ENCODE measurements at regions not wholly inside any gene's neighbourhood (a gene's known extent, or its start where the extent isn't known, plus 50 kb on each side); places are given as distances from the start of the nearest gene placed in this dataset.

- TF ChIP-seq ZNF169 (tag by site-specific recombination; IDR thresholded peaks at IDR 0.05) (no peak), ZNF776 (tag by site-specific recombination; IDR thresholded peaks at IDR 0.05; ENCODE audit: borderline replicate concordance) (no peak), SCRT2 (tag by site-specific recombination; IDR thresholded peaks at IDR 0.05) (no peak), ZNF24 (tag by site-specific recombination; IDR thresholded peaks at IDR 0.05) (no peak), HOXA7 (CRISPR knock-in tag; IDR thresholded peaks at IDR 0.05; ENCODE audit: borderline replicate concordance) (no peak), OSR2 (tag by site-specific recombination; IDR thresholded peaks at IDR 0.05) (no peak), ZSCAN16 (tag by site-specific recombination; IDR thresholded peaks at IDR 0.05) (no peak), ZNF423 (tag by site-specific recombination; IDR thresholded peaks at IDR 0.05) (no peak)
- Histone ChIP-seq H3K36me3 (ENCODE audit: control insufficient read depth in 2 of 2, insufficient read depth in 1 of 2, low read length in 2 of 2) (no peaks in the 10 kb centered on the region), H3K4me3 (ENCODE audit: low read depth, low read length) (no peak overlapping the region), H3K27ac (ENCODE audit: extremely low read depth, low read depth, low read length) (no peak overlapping the region), H3K4me1 (ENCODE audit: control insufficient read depth, insufficient read depth, low read length) (no peaks in the 10 kb centered on the region), H3K9me3 (ENCODE audit: control insufficient read depth, insufficient read depth, low read depth, low read length) (no peaks in the 10 kb centered on the region)
- ChIA-PET CTCF (no interaction called here), POLR2A (no interaction called here)
These were observed 99.4 kb downstream of the DTWD1 start for GRCh38 chr15:49720261-49720660.

GRCh38 chr15:49721091-49721490 lies 100.2 kb downstream of the DTWD1 start:
- H3K27ac ChIP-seq (ENCODE audit: extremely low read depth, low read depth, low read length): no peak overlapping the region
- H3K4me1 ChIP-seq (ENCODE audit: control insufficient read depth, insufficient read depth, low read length): no peaks in the 10 kb centered on the region
- ChIA-PET POLR2A (no interaction called here), CTCF (no interaction called here)
- H3K4me3 ChIP-seq (ENCODE audit: low read depth, low read length): no peak overlapping the region
- H3K36me3 ChIP-seq (ENCODE audit: control insufficient read depth in 2 of 2, insufficient read depth in 1 of 2, low read length in 2 of 2): no peaks in the 10 kb centered on the region
- TF ChIP-seq YY2 (tag by site-specific recombination; IDR thresholded peaks at IDR 0.05): no peak
- TF ChIP-seq ZNF555 (tag by site-specific recombination; conservative IDR thresholded peaks at IDR 0.05): no peak
- no peak for TF ChIP-seq ZNF366 (tag by site-specific recombination; conservative IDR thresholded peaks at IDR 0.05)
- TF ChIP-seq KLF16 (tag by site-specific recombination; IDR thresholded peaks at IDR 0.05): no peak
- no peak for TF ChIP-seq SETDB1 (IDR thresholded peaks at IDR 0.05; ENCODE audit: insufficient read length, low read length)
- TF ChIP-seq ZNF654 (tag by site-specific recombination; IDR thresholded peaks at IDR 0.05; ENCODE audit: low read depth): no peak
- no peak for TF ChIP-seq ZNF777 (tag by site-specific recombination; IDR thresholded peaks at IDR 0.05; ENCODE audit: borderline replicate concordance)
- TF ChIP-seq ZNF843 (tag by site-specific recombination; IDR thresholded peaks at IDR 0.05): no peak
- TF ChIP-seq ZEB2 (tag by site-specific recombination; IDR thresholded peaks at IDR 0.05): no peak
- TF ChIP-seq, protein P1, sequence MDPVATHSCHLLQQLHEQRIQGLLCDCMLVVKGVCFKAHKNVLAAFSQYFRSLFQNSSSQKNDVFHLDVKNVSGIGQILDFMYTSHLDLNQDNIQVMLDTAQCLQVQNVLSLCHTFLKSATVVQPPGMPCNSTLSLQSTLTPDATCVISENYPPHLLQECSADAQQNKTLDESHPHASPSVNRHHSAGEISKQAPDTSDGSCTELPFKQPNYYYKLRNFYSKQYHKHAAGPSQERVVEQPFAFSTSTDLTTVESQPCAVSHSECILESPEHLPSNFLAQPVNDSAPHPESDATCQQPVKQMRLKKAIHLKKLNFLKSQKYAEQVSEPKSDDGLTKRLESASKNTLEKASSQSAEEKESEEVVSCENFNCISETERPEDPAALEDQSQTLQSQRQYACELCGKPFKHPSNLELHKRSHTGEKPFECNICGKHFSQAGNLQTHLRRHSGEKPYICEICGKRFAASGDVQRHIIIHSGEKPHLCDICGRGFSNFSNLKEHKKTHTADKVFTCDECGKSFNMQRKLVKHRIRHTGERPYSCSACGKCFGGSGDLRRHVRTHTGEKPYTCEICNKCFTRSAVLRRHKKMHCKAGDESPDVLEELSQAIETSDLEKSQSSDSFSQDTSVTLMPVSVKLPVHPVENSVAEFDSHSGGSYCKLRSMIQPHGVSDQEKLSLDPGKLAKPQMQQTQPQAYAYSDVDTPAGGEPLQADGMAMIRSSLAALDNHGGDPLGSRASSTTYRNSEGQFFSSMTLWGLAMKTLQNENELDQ (tag by site-specific recombination; IDR thresholded peaks at IDR 0.05; ENCODE audit: low read depth): no peak
- H3K9me3 ChIP-seq (ENCODE audit: control insufficient read depth, insufficient read depth, low read depth, low read length): no peaks in the 10 kb centered on the region

DNA sequence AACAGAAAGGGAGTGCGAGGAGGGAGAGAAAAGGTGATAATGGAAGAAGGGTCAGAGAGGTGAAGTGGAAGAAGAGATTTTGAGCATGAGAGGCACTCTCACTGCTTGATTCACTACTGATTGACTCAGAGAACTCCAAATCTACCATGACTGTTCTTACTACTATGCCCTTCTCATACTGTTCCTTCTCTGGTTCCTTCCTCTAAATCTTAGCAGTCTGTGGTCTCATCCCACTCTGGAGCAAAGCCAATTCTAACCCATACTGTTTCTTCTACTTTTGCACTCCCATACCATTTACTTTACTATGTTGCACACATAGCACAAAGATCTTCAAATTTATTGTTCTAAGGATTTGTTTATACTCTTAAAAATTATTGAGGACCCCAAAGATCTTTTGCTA lies 100.8 kb downstream of the DTWD1 start:
- ChIA-PET CTCF (no interaction called here), POLR2A (no interaction called here)
- H3K9me3 ChIP-seq (ENCODE audit: control insufficient read depth, insufficient read depth, low read depth, low read length): no peaks in the 10 kb centered on the region
- H3K36me3 ChIP-seq (ENCODE audit: control insufficient read depth in 2 of 2, insufficient read depth in 1 of 2, low read length in 2 of 2): no peaks in the 10 kb centered on the region
- no peaks in the 10 kb centered on the region for H3K4me1 ChIP-seq (ENCODE audit: control insufficient read depth, insufficient read depth, low read length)
- no peak overlapping the region for H3K4me3 ChIP-seq (ENCODE audit: low read depth, low read length)
- no peak overlapping the region for H3K27ac ChIP-seq (ENCODE audit: extremely low read depth, low read depth, low read length)
- TF ChIP-seq ZNF394 (tag by site-specific recombination; IDR thresholded peaks at IDR 0.05; ENCODE audit: borderline replicate concordance): no peak
- no peak for TF ChIP-seq ZNF26 (tag by site-specific recombination; IDR thresholded peaks at IDR 0.05)
- TF ChIP-seq ZNF510 (tag by site-specific recombination; IDR thresholded peaks at IDR 0.05; ENCODE audit: insufficient replicate concordance): no peak
- no peak for TF ChIP-seq ZNF747 (tag by site-specific recombination; IDR thresholded peaks at IDR 0.05)
- TF ChIP-seq ZNF404 (tag by site-specific recombination; IDR thresholded peaks at IDR 0.05): no peak
- no peak for TF ChIP-seq ZBTB20 (tag by site-specific recombination; IDR thresholded peaks at IDR 0.05)
- no peak for TF ChIP-seq ZFHX2 (tag by site-specific recombination; conservative IDR thresholded peaks at IDR 0.05)
- TF ChIP-seq ZNF544 (tag by site-specific recombination; IDR thresholded peaks at IDR 0.05): no peak
- TF ChIP-seq TRIM28 (IDR thresholded peaks at IDR 0.05; ENCODE audit: borderline replicate concordance, low read length): no peak
- TF ChIP-seq SCRT2 (tag by site-specific recombination; IDR thresholded peaks at IDR 0.05): no peak
- no peak for TF ChIP-seq ZNF266 (tag by site-specific recombination; IDR thresholded peaks at IDR 0.05; ENCODE audit: low read depth)
- TF ChIP-seq ZEB2 (tag by site-specific recombination; IDR thresholded peaks at IDR 0.05): no peak
- TF ChIP-seq, protein P2, sequence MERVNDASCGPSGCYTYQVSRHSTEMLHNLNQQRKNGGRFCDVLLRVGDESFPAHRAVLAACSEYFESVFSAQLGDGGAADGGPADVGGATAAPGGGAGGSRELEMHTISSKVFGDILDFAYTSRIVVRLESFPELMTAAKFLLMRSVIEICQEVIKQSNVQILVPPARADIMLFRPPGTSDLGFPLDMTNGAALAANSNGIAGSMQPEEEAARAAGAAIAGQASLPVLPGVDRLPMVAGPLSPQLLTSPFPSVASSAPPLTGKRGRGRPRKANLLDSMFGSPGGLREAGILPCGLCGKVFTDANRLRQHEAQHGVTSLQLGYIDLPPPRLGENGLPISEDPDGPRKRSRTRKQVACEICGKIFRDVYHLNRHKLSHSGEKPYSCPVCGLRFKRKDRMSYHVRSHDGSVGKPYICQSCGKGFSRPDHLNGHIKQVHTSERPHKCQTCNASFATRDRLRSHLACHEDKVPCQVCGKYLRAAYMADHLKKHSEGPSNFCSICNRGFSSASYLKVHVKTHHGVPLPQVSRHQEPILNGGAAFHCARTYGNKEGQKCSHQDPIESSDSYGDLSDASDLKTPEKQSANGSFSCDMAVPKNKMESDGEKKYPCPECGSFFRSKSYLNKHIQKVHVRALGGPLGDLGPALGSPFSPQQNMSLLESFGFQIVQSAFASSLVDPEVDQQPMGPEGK (tag by site-specific recombination; IDR thresholded peaks at IDR 0.05): no peak
- no peak for TF ChIP-seq ZNF354C (tag by site-specific recombination; IDR thresholded peaks at IDR 0.05; ENCODE audit: borderline replicate concordance, low read depth)
